ENCODE measurements at regions not wholly inside any gene's neighbourhood (a gene's known extent, or its start where the extent isn't known, plus 50 kb on each side); places are given as distances from the start of the nearest gene placed in this dataset.

DNA sequence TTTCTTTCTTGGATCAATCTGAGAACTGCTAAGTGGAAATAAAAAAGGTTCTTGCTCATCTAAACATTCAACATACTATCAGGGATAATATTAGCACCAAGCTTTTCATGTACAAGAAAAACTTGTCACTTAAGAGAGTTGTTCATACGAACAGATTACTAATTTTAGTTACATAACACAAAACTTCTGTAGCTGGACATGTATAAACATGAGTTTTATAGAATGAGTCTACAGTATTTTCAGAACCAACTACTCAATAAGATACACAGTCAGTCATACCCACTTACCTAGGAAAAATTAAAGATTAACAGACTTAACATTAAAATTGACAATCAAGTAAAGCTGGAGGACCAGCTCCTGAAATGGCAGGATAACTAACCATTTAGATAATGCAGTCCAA, 540.1 kb upstream of the FAM241A start:
- Histone ChIP-seq H3K4me3 (ENCODE audit: control extremely low read depth in 1 of 5, extremely low read depth in 1 of 5, insufficient read depth in 1 of 5, low read depth in 2 of 5, low read length in 4 of 5) (no peak overlapping the region), H3K36me3 (replicated peaks in 1 of 2; ENCODE audit: control extremely low read depth in 1 of 2, control insufficient read depth in 1 of 2, extremely low read depth in 1 of 2, insufficient read depth in 2 of 2, low read length in 1 of 2) (no peaks in the 10 kb centered on the region), H3K9me3 (ENCODE audit: control extremely low read depth in 1 of 3, control insufficient read depth in 2 of 3, insufficient read depth in 1 of 3, low read length in 2 of 3) (no peaks in the 10 kb centered on the region), H2AFZ (ENCODE audit: insufficient read depth, low read depth, low read length, poor library complexity, severe bottlenecking) (no peak overlapping the region), H3K27ac (ENCODE audit: low read length in 2 of 2) (no peak overlapping the region), H4K20me1 (ENCODE audit: control insufficient read depth, insufficient read depth, low read length, poor library complexity, severe bottlenecking) (no peaks in the 10 kb centered on the region), H3K9ac (ENCODE audit: low read length) (no peak overlapping the region), H3K4me1 (ENCODE audit: control insufficient read depth in 2 of 2, insufficient read depth in 2 of 2, low read length in 2 of 2) (no peaks in the 10 kb centered on the region), H3K4me2 (replicated peaks; ENCODE audit: low read depth, low read length, poor library complexity, severe bottlenecking) (no peak overlapping the region), H3K27me3 (replicated peaks in 1 of 4; ENCODE audit: control extremely low read depth in 1 of 4, control insufficient read depth in 3 of 4, insufficient read depth in 4 of 4, low read length in 3 of 4) (no peaks in the 10 kb centered on the region), H3K79me2 (ENCODE audit: control insufficient read depth, insufficient read depth, low read length) (no peaks in the 10 kb centered on the region)
- H3K4me3 Mint-ChIP-seq: no peak overlapping the region
- no peak overlapping the region for H3K27ac Mint-ChIP-seq
- H3K9me3 Mint-ChIP-seq (ENCODE audit: insufficient read depth): no peaks in the 10 kb centered on the region
- ChIA-PET CTCF (no interaction called here), POLR2A (no interaction called here)
- ATAC-seq (ENCODE audit: low read depth) (no peak), DNase-seq (no peak)
- TF ChIP-seq EZH2 (IDR thresholded peaks at IDR 0.05; ENCODE audit: borderline replicate concordance, insufficient read depth, low read depth, low read length, poor library complexity, severe bottlenecking): no peak
- TF ChIP-seq, protein P1, sequence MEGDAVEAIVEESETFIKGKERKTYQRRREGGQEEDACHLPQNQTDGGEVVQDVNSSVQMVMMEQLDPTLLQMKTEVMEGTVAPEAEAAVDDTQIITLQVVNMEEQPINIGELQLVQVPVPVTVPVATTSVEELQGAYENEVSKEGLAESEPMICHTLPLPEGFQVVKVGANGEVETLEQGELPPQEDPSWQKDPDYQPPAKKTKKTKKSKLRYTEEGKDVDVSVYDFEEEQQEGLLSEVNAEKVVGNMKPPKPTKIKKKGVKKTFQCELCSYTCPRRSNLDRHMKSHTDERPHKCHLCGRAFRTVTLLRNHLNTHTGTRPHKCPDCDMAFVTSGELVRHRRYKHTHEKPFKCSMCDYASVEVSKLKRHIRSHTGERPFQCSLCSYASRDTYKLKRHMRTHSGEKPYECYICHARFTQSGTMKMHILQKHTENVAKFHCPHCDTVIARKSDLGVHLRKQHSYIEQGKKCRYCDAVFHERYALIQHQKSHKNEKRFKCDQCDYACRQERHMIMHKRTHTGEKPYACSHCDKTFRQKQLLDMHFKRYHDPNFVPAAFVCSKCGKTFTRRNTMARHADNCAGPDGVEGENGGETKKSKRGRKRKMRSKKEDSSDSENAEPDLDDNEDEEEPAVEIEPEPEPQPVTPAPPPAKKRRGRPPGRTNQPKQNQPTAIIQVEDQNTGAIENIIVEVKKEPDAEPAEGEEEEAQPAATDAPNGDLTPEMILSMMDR (IDR thresholded peaks at IDR 0.05): no peak
- intact Hi-C loops (cut with micrococcal nuclease): no loop called here
- peaks cover 3% of the 10 kb centered on the region for H3K27me3 Mint-ChIP-seq
- WGBS (ENCODE audit: insufficient coverage): no CpG with 5 or more reads among the region's 1 CpG
- no peaks in the 10 kb centered on the region for H3K4me1 Mint-ChIP-seq

DNA sequence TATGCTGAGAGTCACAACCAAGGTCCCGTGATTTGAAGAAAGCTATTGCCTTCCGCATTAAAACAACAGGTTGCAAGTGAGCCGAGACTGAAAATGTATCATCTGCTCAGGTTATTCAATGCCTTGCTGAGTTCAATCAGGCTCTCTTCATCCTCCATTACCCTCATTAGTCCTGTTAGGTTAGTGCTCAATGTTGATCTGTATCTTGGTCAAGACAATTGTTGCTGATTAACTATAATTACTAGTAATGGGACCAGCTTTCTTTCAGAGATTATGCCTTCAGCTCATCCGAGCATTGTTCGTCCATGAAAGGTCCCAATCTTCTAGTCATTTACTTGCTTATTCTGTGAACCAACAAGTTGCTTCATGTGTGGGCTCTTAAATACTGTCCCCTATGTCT, 534.6 kb upstream of the FAM241A start:
- Histone ChIP-seq H3K9ac (ENCODE audit: low read length) (no peak overlapping the region), H3K27ac (ENCODE audit: low read length in 2 of 2) (no peak overlapping the region), H3K36me3 (replicated peaks in 1 of 2; ENCODE audit: control extremely low read depth in 1 of 2, control insufficient read depth in 1 of 2, extremely low read depth in 1 of 2, insufficient read depth in 2 of 2, low read length in 1 of 2) (no peaks in the 10 kb centered on the region), H2AFZ (ENCODE audit: insufficient read depth, low read depth, low read length, poor library complexity, severe bottlenecking) (no peak overlapping the region), H4K20me1 (ENCODE audit: control insufficient read depth, insufficient read depth, low read length, poor library complexity, severe bottlenecking) (no peaks in the 10 kb centered on the region), H3K27me3 (replicated peaks in 1 of 4; ENCODE audit: control extremely low read depth in 1 of 4, control insufficient read depth in 3 of 4, insufficient read depth in 4 of 4, low read length in 3 of 4) (no peaks in the 10 kb centered on the region), H3K4me3 (ENCODE audit: control extremely low read depth in 1 of 5, extremely low read depth in 1 of 5, insufficient read depth in 1 of 5, low read depth in 2 of 5, low read length in 4 of 5) (no peak overlapping the region), H3K4me1 (ENCODE audit: control insufficient read depth in 2 of 2, insufficient read depth in 2 of 2, low read length in 2 of 2) (no peaks in the 10 kb centered on the region), H3K79me2 (ENCODE audit: control insufficient read depth, insufficient read depth, low read length) (no peaks in the 10 kb centered on the region), H3K9me3 (ENCODE audit: control extremely low read depth in 1 of 3, control insufficient read depth in 2 of 3, insufficient read depth in 1 of 3, low read length in 2 of 3) (no peaks in the 10 kb centered on the region), H3K4me2 (replicated peaks; ENCODE audit: low read depth, low read length, poor library complexity, severe bottlenecking) (no peak overlapping the region)
- no peak for ATAC-seq (ENCODE audit: low read depth)
- TF ChIP-seq EZH2 (IDR thresholded peaks at IDR 0.05; ENCODE audit: borderline replicate concordance, insufficient read depth, low read depth, low read length, poor library complexity, severe bottlenecking): no peak
- TF ChIP-seq, protein P1 (IDR thresholded peaks at IDR 0.05): no peak
- Mint-ChIP-seq H3K27ac (no peak overlapping the region), H3K4me3 (no peak overlapping the region), H3K27me3 (no peaks in the 10 kb centered on the region), H3K4me1 (no peaks in the 10 kb centered on the region), H3K9me3 (ENCODE audit: insufficient read depth) (no peaks in the 10 kb centered on the region)
- POLR2A ChIA-PET: no interaction called here
- no peak for DNase-seq
- intact Hi-C loops (cut with micrococcal nuclease): no loop called here
- WGBS (ENCODE audit: insufficient coverage): 98% methylated on average over 3 of the region's 5 CpGs
- CTCF ChIA-PET: no interaction called here

Measured in B cell (primary cell).